ENCODE measurements at regions not wholly inside any gene's neighbourhood (a gene's known extent, or its start where the extent isn't known, plus 50 kb on each side); places are given as distances from the start of the nearest gene placed in this dataset.
A peak's percentile ranks its signal among the peaks of the same experiment; 100 is the strongest.

GRCh38 chr2:83991992-83992391 lies 467.1 kb downstream of the SUCLG1 start:
- CTCF ChIA-PET (ENCODE audit: low intra/inter-chr PET ratio), result no interaction called here
- DNase-seq (ENCODE audit: extremely low read depth in 1 of 4, low spot score in 3 of 4) (peak in 2 of 4 experiments; percentile 31 to 51), FAIRE-seq (peak; percentile 72), ATAC-seq (peak; percentile 76)
- no peaks in the 10 kb centered on the region for H3K9me3 ChIP-seq (replicated peaks; ENCODE audit: control insufficient read depth, insufficient read depth, low read depth, low read length)
- peak overlapping the region; percentile 15; the same call in 1 of the 2 replicates for H3K4me2 ChIP-seq (ENCODE audit: insufficient read depth, low read length)
- no peaks in the 10 kb centered on the region for H4K20me1 ChIP-seq (replicated peaks; ENCODE audit: control insufficient read depth, insufficient read depth, low read length)
- POLR2A ChIA-PET, result no interaction called here
- intact Hi-C loops (cut with micrococcal nuclease) (no loop called here), in situ Hi-C loops (cut with MboI) (no loop called here)
- no peaks in the 10 kb centered on the region for H3K79me2 ChIP-seq (ENCODE audit: control insufficient read depth, insufficient read depth, low read length)
- H3K9ac ChIP-seq (ENCODE audit: insufficient read depth in 1 of 2, low read depth in 2 of 2, low read length in 2 of 2), result 0 out of 4 replicates have a peak overlapping the region, but pooled peaks of 1 of the 2 experiments have one; percentile 8
- H3K27me3 ChIP-seq (ENCODE audit: control insufficient read depth in 2 of 2, insufficient read depth in 2 of 2, low read length in 2 of 2), result no peaks in the 10 kb centered on the region
- H3K9me1 ChIP-seq (ENCODE audit: control insufficient read depth, insufficient read depth, low read length), result no peaks in the 10 kb centered on the region
- no peaks in the 10 kb centered on the region for H3K36me3 ChIP-seq (ENCODE audit: control insufficient read depth, insufficient read depth, low read length)
- no peak overlapping the region for H3K4me3 ChIP-seq
- no TSS peak for BruUV-seq (replicated peaks)
- 42% methylated on average over 3 of the region's 3 CpGs for WGBS (ENCODE audit: insufficient coverage, low coverage, missing lambda C conversion rate)
- H3K27ac ChIP-seq (ENCODE audit: extremely low read depth, low read depth, low read length), result peak overlapping the region; percentile 64
- peaks cover 0 to 10% of the 10 kb centered on the region in 2 experiments; a peak in 2 of 5 replicates for H3K4me1 ChIP-seq (replicated peaks in 1 of 2; ENCODE audit: control insufficient read depth in 2 of 2, insufficient read depth in 2 of 2, low read length in 2 of 2)
- peak overlapping the region; percentile 79 for H2AFZ ChIP-seq (ENCODE audit: low read depth, low read length)
- TF ChIP-seq FOSL1 (tag; conservative IDR thresholded peaks at IDR 0.05) (peak; percentile 55), SP1 (CRISPR knock-in tag; IDR thresholded peaks at IDR 0.05) (no peak), GTF2A2 (tag; IDR thresholded peaks at IDR 0.05) (no peak), RNF2 (IDR thresholded peaks at IDR 0.05) (no peak), KLF13 (tag; IDR thresholded peaks at IDR 0.05; ENCODE audit: borderline replicate concordance, low read depth) (no peak), MAFG (tag; conservative IDR thresholded peaks at IDR 0.05) (peak; percentile 81), ZMIZ1 (IDR thresholded peaks at IDR 0.05; ENCODE audit: low read depth in 2 of 2, low read length in 2 of 2) (no peak), NFRKB (IDR thresholded peaks at IDR 0.05; ENCODE audit: low read depth) (no peak), NBN (IDR thresholded peaks at IDR 0.05; ENCODE audit: low read depth) (no peak), HDAC2 (IDR thresholded peaks at IDR 0.05) (no peak), ZC3H4 (CRISPR knock-in tag; IDR thresholded peaks at IDR 0.05; ENCODE audit: borderline replicate concordance) (no peak), BCL6 (CRISPR knock-in tag; IDR thresholded peaks at IDR 0.05) (no peak), LEF1 (IDR thresholded peaks at IDR 0.05) (no peak), ZBTB17 (CRISPR knock-in tag; IDR thresholded peaks at IDR 0.05) (no peak), LARP7 (IDR thresholded peaks at IDR 0.05) (no peak), ZNF639 (CRISPR knock-in tag; conservative IDR thresholded peaks at IDR 0.05 in 1 of 2, IDR thresholded peaks at IDR 0.05 in 1 of 2) (no peak), L3MBTL2 (IDR thresholded peaks at IDR 0.05) (no peak), ZNF583 (CRISPR knock-in tag; IDR thresholded peaks at IDR 0.05) (no peak), TARDBP (IDR thresholded peaks at IDR 0.05) (no peak), EZH2 (IDR thresholded peaks at IDR 0.05; ENCODE audit: borderline replicate concordance, low read depth, low read length) (no peak), ZNF140 (CRISPR knock-in tag; IDR thresholded peaks at IDR 0.05) (no peak)
